HepG2 (cell line): ENCODE measurements at regions not wholly inside any gene's neighbourhood (a gene's known extent, or its start where the extent isn't known, plus 50 kb on each side); places are given as distances from the start of the nearest gene placed in this dataset.

Source experiments
- ATF3 ChIP-seq: sonication (generic); formaldehyde crosslinking; IDR thresholded peaks from 2 replicates; pipeline ENCODE4 v1.4.0; 2020; ENCODE audit warnings: missing genetic modification reagents
- CTCF ChIP-seq: sonication (generic); formaldehyde crosslinking; IDR thresholded peaks from 2 replicates; pipeline ENCODE4 v1.5.0; 2020; ENCODE audit warnings: mild to moderate bottlenecking, missing genetic modification reagents, moderate library complexity
- FOXP4 ChIP-seq: sonication (generic); formaldehyde crosslinking; IDR thresholded peaks from 2 replicates; pipeline ENCODE4 v1.4.0; 2020; ENCODE audit warnings: missing genetic modification reagents
- HDAC6 ChIP-seq: fragments of 200-600 bp; sonication (generic); IDR thresholded peaks from 2 replicates; pipeline ENCODE4 v1.7.0; 2017; ENCODE audit warnings: mild to moderate bottlenecking, antibody characterized with exemption, low read length, low read depth
- LBX2 ChIP-seq: sonication (generic); formaldehyde crosslinking; IDR thresholded peaks from 2 replicates; pipeline ENCODE4 v1.5.0; 2020; ENCODE audit warnings: missing genetic modification reagents, mild to moderate bottlenecking, borderline replicate concordance
- NBN ChIP-seq: fragments of 450-650 bp; conservative IDR thresholded peaks from 2 replicates; pipeline ENCODE4 v1.6.1; 2017
- POLR2A ChIP-seq, 2 experiments: IDR thresholded peaks; 2 replicates each; pipeline ENCODE4 v1.6.1; 2011; ENCODE audit warnings: low read depth in 2 of 2, low read length in 2 of 2, mild to moderate bottlenecking in 1 of 2, moderate library complexity in 1 of 2; ENCODE audit not compliant: insufficient read depth in 1 of 2
- ZNF704 ChIP-seq: sonication (generic); formaldehyde crosslinking; IDR thresholded peaks from 2 replicates; pipeline ENCODE4 v1.8.1; 2023; ENCODE audit warnings: mild to moderate bottlenecking, inconsistent platforms, moderate library complexity, missing genetic modification reagents, borderline replicate concordance

- TF ChIP-seq LBX2 (CRISPR knock-in tag), result no peak
- TF ChIP-seq POLR2A (IDR thresholded peaks at IDR 0.05; ENCODE audit: insufficient read depth in 1 of 2, low read depth in 2 of 2, low read length in 2 of 2), result no peak
- no peak for TF ChIP-seq ATF3
- no peak for TF ChIP-seq HDAC6
- TF ChIP-seq ZNF704, result no peak
- TF ChIP-seq CTCF (CRISPR knock-in tag), result no peak
- TF ChIP-seq FOXP4 (CRISPR knock-in tag), result no peak
- no peak for TF ChIP-seq NBN
Measured at GRCh38 chr5:155834271-155834975, 492.5 kb upstream of the SGCD start.
